Stimulated activated CD4-positive, alpha-beta T cell treated with anti-CD3 and anti-CD28 coated beads, TNF-alpha, amount 100 ng/mL, for 1 hour (primary cell): ENCODE measurements at regions not wholly inside any gene's neighbourhood (a gene's known extent, or its start where the extent isn't known, plus 50 kb on each side); places are given as distances from the start of the nearest gene placed in this dataset.
"Not testable (repeated sequence)": the region's sequence is repeated elsewhere in the genome, so short reads cannot be mapped to it uniquely, and the experiment has no call there.

Experiments used
- DNase-seq, 3 donors: peaks; one replicate each; pipeline ENCODE4 v3.0.0-alpha.2; 2020; ENCODE audit warnings: low read depth in 3 of 3, low spot score in 1 of 3

- DNase-seq: no peak
These were observed 119.8 kb upstream of the SFSWAP start for GRCh38 chr12:131591136-131591535.

DNA sequence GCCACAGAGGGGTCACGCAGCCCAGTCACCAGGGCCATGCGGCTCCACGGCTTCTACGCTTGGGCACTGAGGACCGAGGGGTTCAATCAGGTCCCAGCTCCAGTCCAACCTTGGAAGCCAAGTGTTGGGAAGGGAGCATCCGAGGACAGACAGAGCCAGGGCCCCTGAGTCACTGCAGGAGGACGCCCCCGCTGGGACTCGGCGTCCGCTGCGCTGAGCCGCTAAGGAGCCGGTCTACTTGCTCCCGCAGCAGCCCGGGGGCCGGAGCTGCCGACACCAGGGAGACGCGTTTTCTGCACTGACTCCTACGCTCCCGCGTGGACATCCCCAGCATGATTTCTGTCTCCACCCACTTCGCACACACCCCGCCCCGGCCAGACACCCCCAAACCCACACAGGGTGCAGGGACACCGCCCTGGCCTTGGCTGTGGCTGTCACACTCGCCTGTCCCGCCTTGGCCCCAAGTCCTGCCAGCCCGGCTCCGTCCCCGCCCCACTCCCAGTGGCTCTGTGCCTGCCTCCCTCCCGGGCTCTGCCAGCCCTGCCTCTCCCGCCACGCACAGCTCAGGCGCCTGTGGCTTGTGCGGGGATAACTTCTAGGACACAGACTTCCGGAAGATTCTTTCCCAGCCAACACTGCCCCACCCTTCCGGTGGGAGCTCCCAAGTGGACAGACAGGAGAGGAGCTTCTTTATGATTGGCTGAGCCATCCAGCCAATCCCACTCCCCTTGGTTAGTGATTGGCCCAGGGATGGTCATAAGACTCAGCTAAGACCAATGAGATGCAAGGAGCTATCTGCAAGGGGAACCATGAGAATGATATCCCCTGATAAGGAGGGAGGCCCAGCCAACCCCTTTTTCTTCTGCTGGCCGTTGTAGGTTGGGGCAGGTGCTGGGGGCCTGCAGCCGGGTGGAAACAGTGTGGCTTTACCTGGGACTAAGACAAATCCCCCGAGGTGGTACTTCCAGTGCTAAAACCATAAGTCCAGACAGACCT, 118.9 kb upstream of the SFSWAP start:
- DNase-seq: no peak

- DNase-seq: no peak
These were observed 117.9 kb upstream of the SFSWAP start for GRCh38 chr12:131592972-131593371.

- no peak for DNase-seq
These were observed 117.5 kb upstream of the SFSWAP start for GRCh38 chr12:131593406-131593805.

DNA sequence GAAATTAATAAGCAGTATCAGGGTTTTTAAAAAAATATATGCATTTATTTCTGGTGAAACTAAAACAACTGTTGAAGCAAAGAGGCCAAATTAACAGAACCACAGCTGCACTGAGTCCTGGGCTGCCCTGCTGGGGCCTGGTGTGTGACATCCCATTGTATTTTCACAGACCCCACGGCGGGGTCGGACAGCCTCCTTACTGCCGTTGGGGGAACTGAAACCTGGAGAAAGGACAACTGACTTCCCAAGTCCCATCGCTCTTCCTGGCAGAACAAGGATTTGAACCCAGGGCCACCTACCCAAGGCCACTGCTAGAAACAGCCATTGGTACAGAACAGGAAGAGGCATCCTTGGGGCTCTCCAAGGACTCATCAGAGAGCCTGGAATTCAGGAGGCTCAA, 114.8 kb upstream of the SFSWAP start:
- DNase-seq: no peak

DNA sequence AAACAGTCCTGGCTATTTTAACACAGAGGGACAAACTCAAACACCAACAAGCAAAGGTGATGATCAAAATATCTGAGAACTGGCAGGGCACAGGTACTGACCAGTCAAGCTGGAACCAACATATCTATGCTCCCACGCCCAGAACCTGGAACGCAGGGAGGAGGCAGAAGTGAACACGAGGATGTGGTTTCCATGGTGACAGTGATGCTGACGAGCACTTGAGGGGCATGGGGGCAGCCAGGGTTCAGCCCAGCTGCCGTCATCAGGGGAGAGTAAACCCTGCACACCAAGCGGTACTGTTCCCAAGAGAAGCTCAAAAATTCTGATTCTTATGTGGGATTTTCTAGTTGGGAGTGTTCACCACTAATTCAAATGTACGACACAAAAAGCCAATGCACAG, 113.6 kb upstream of the SFSWAP start:
- no peak for DNase-seq

DNA sequence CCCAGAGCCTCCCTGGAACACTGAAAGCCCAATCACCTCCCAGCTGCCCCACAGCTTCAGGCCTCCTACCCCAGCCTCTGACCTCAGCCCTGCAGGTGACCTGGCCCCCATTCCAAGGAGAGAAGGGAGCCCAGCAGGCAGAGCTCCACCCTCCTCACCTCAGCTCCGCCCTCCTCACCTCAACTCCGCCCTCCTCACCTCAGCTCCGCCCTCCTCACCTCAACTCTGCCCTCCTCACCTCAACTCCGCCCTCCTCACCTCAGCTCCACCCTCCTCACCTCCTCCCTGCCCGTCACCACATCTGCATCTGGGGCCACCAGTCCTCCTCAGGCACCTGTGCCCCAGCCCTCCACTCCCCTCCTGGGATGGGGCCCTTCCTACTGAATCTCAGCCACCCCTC, 112.2 kb upstream of the SFSWAP start:
- no peak for DNase-seq

GRCh38 chr12:131599190-131600159, 111.4 kb upstream of the SFSWAP start:
- no peak for DNase-seq

- no peak for DNase-seq
These were observed 110.7 kb upstream of the SFSWAP start for GRCh38 chr12:131600160-131600532.

DNA sequence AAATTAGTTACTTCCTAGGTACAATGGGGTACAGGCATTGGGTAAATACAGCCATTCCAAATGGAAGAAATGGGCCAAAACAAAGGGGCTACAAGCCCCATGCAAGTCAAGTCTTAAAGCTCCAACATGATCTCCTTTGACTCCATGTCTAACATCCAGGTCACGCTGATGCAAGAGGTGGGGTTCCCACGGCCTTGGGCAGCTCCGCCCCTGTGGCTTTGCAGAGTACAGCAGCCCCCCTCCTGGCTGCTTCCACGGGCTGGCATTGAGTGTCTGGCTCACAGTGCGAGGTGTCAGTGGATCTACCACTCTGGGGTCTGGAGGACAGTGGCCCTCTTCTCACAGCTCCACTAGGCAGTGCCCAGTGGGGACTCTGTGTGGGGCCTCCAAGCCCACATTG, 109.4 kb upstream of the SFSWAP start:
- not testable (repeated sequence) for DNase-seq

GRCh38 chr12:131603106-131603938, 107.6 kb upstream of the SFSWAP start:
- no peak for DNase-seq

GRCh38 chr12:131603939-131604795, 106.7 kb upstream of the SFSWAP start:
- no peak for DNase-seq

DNA sequence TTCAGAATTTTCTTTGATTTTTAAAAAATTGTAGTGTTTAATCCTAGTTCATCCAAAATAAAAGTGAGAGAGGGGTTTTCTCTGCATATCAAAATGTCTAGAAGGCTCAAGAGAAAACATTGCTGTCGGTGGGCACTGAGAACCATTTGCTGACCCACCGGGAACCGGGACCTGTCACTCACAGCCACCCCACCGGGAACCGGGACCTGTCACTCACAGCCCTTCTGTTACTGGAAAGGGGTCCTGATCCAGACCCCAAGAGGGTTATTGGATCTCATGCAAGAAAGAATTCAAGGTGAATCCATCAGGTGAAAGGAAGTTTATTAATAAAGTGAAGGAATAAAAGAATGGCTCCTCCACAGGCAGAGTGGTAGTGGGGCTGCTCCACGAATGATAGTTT, 106.0 kb upstream of the SFSWAP start:
- no peak for DNase-seq

GRCh38 chr12:131605304-131605829, 105.5 kb upstream of the SFSWAP start:
- no peak for DNase-seq

DNA sequence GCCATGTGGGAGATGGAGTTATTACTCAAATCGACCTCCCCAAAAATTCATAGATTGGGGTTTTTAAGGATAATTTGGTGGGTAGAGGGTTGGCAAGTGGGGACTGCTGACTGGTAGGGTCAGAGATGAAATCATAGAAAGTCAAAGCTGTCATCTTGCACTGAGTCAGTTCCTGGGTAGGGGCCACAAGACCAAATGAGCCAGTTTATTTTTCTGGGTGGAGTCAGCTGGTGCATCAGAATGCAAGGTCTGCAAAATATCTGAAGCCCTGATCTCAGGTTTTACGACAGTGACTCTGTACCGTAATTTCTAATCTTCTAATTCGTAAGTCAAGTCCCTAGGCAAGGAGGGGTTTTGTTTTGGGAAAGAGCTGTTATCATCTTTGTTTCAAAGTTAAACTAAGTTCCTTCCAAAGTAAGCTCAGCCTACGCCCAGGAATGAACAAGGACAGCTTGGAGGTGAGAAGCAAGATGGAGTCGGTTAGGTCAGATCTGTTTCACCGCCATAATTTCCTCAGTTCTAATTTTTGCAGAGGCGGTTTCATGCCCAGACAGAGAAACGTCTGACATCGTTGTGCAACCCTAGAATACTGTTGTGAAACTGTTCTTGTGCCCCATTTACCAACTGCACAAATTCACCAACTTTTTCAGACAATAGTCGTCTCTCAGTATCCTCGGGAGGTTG, 104.5 kb upstream of the SFSWAP start:
- no peak for DNase-seq

- DNase-seq: no peak
These were observed 103.0 kb upstream of the SFSWAP start for GRCh38 chr12:131607658-131608447.

DNA sequence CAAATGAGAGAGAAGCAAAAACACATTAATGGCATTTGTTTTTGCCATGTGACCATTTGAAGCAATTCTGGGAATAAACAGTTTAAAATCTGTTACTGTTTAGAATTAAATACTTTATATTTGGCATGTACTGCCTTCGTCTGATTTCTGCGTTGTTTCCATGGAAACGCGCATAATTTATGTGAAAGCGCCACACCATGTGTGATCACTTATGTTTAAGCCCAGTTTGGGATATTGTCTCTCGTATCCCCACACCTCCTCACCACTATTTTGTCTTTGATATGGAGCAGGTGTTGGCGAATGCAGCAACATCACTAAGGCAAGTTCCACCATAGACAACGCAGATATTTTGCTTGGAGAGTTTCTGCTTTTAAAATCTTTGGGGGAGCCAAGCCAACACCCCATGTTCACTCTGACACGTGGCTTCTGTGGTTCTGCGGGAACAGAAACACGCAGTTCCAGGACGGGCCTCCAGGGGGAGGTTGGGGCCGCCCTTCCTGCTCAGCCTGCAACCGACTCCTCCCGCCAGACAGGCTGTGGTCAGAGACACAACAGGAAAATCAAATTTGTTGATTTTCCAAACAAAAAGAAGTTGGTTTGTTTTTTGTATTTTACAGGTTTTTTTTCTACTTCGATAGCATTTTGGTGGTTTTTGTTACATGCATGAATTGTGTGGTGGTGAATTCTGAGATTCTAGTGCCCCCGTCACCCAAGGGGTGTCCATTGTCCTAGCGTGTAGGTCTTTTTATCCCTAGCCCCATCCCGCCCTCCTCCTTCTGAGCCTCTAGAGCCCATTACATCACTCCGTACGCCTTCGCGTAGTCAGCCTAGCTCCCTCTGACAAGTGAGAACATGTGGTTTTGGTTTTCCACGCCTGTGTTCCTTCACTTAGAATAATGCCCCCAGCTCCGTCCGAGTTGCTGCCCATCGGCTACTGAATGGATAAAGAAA, 101.9 kb upstream of the SFSWAP start:
- peak in 2 of 3 donors; percentile 29 to 46 for DNase-seq
